HepG2 (cell line): ENCODE measurements at regions not wholly inside any gene's neighbourhood (a gene's known extent, or its start where the extent isn't known, plus 50 kb on each side); places are given as distances from the start of the nearest gene placed in this dataset.

Experiments used
- BCL6 ChIP-seq: IDR thresholded peaks from 2 replicates; pipeline ENCODE4 v1.6.1; 2016; ENCODE audit warnings: missing genetic modification reagents, missing compliant biosample characterization
- HMGXB4 ChIP-seq, 2 experiments: sonication (generic) in 1 of 2; formaldehyde crosslinking in 1 of 2; IDR thresholded peaks; 2 replicates each; pipeline versions ENCODE4 v1.4.0 to v1.6.1; 2018 to 2020; ENCODE audit warnings: missing genetic modification reagents in 2 of 2, borderline replicate concordance in 1 of 2, low read depth in 1 of 2, mild to moderate bottlenecking in 1 of 2, missing biosample characterization in 1 of 2
- IKZF4 ChIP-seq: sonication (generic); formaldehyde crosslinking; IDR thresholded peaks from 2 replicates; pipeline ENCODE4 v1.5.1; 2020; ENCODE audit warnings: borderline replicate concordance, mild to moderate bottlenecking, low read depth, missing genetic modification reagents; ENCODE audit errors: not compliant biosample characterization
- MLXIP ChIP-seq: sonication (generic); formaldehyde crosslinking; IDR thresholded peaks from 2 replicates; pipeline ENCODE4 v1.9.0; 2021; ENCODE audit warnings: missing genetic modification reagents, borderline replicate concordance
- MYPOP ChIP-seq: sonication (generic); formaldehyde crosslinking; IDR thresholded peaks from 2 replicates; pipeline ENCODE4 v1.8.1; 2023; ENCODE audit warnings: mild to moderate bottlenecking, moderate library complexity, missing genetic modification reagents
- ONECUT2 ChIP-seq: sonication (generic); formaldehyde crosslinking; IDR thresholded peaks from 2 replicates; pipeline ENCODE4 v1.4.0; 2020; ENCODE audit warnings: missing genetic modification reagents
- PRMT3 ChIP-seq: sonication (generic); formaldehyde crosslinking; IDR thresholded peaks from 2 replicates; pipeline ENCODE4 v1.8.1; 2022; ENCODE audit warnings: low read depth, mild to moderate bottlenecking, moderate library complexity, missing genetic modification reagents, borderline replicate concordance
- TFAP4 ChIP-seq: sonication (generic); IDR thresholded peaks from 2 replicates; pipeline ENCODE4 v1.6.1; 2016; ENCODE audit warnings: low read depth, borderline replicate concordance
- TRAFD1 ChIP-seq: sonication (generic); formaldehyde crosslinking; IDR thresholded peaks from 2 replicates; pipeline ENCODE4 v1.5.1; 2020; ENCODE audit warnings: missing genetic modification reagents, mild to moderate bottlenecking, borderline replicate concordance
- ZC3H13 ChIP-seq: sonication (generic); formaldehyde crosslinking; IDR thresholded peaks from 2 replicates; pipeline ENCODE4 v1.8.1; 2023; ENCODE audit warnings: mild to moderate bottlenecking, missing genetic modification reagents, moderate library complexity
- ZNF326 ChIP-seq: sonication (generic); formaldehyde crosslinking; IDR thresholded peaks from 2 replicates; pipeline ENCODE4 v1.4.0; 2020; ENCODE audit warnings: missing genetic modification reagents, borderline replicate concordance
- ZNF552 ChIP-seq: sonication (generic); formaldehyde crosslinking; IDR thresholded peaks from 2 replicates; pipeline ENCODE4 v1.9.0; 2022; ENCODE audit warnings: missing genetic modification reagents, mild to moderate bottlenecking, borderline replicate concordance
- TF ChIP-seq, protein P1 (sequence below): sonication (generic); formaldehyde crosslinking; IDR thresholded peaks from 2 replicates; pipeline ENCODE4 v1.5.0; 2020; ENCODE audit warnings: mild to moderate bottlenecking, missing genetic modification reagents, borderline replicate concordance

- TF ChIP-seq MLXIP (CRISPR knock-in tag), result peak; percentile 89; the same call in 1 of the 2 replicates
- TF ChIP-seq HMGXB4 (CRISPR knock-in tag; IDR thresholded peaks at IDR 0.05; ENCODE audit: borderline replicate concordance in 1 of 2, low read depth in 1 of 2), result peak; percentile 73 to 87; a peak in 3 of 4 replicates
- TF ChIP-seq, protein P1, sequence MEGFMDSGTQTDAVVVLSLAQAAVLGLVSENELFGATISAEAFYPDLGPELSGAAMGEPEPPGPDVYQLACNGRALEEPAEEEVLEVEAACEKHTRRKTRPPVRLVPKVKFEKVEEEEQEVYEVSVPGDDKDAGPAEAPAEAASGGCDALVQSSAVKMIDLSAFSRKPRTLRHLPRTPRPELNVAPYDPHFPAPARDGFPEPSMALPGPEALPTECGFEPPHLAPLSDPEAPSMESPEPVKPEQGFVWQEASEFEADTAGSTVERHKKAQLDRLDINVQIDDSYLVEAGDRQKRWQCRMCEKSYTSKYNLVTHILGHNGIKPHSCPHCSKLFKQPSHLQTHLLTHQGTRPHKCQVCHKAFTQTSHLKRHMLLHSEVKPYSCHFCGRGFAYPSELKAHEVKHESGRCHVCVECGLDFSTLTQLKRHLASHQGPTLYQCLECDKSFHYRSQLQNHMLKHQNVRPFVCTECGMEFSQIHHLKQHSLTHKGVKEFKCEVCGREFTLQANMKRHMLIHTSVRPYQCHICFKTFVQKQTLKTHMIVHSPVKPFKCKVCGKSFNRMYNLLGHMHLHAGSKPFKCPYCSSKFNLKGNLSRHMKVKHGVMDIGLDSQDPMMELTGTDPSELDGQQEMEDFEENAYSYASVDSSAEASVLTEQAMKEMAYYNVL (CRISPR knock-in tag), result peak; percentile 97
- peak; percentile 98 for TF ChIP-seq TFAP4
- no peak for TF ChIP-seq IKZF4 (CRISPR knock-in tag)
- no peak; the same call in 1 of the 2 replicates for TF ChIP-seq PRMT3 (CRISPR knock-in tag)
- peak; percentile 89; the same call in 1 of the 2 replicates for TF ChIP-seq MYPOP (CRISPR knock-in tag)
- TF ChIP-seq ONECUT2 (CRISPR knock-in tag), result peak; percentile 71; the same call in 1 of the 2 replicates
- TF ChIP-seq ZC3H13 (CRISPR knock-in tag), result peak; percentile 91
- TF ChIP-seq BCL6 (CRISPR knock-in tag), result peak; percentile 98
- TF ChIP-seq TRAFD1 (CRISPR knock-in tag), result no peak
- TF ChIP-seq ZNF326 (CRISPR knock-in tag), result no peak
- TF ChIP-seq ZNF552 (CRISPR knock-in tag), result peak; percentile 78
These were observed 111.2 kb upstream of the PTPN1 start (continued) for GRCh38 chr20:50398821-50399554.
